8988T (cell line): ENCODE measurements at regions not wholly inside any gene's neighbourhood (a gene's known extent, or its start where the extent isn't known, plus 50 kb on each side); places are given as distances from the start of the nearest gene placed in this dataset.
"Not testable (repeated sequence)": the region's sequence is repeated elsewhere in the genome, so short reads cannot be mapped to it uniquely, and the experiment has no call there.

Source experiments
- DNase-seq: peaks from one replicate; pipeline ENCODE4 v3.0.0; 2011

GRCh38 chr1:47523835-47524215, 86.0 kb downstream of the FOXD2 start:
- DNase-seq: no peak

- no peak for DNase-seq
These were observed 86.4 kb downstream of the FOXD2 start for GRCh38 chr1:47524272-47524671.

GRCh38 chr1:47527653-47528272, 89.9 kb downstream of the FOXD2 start:
- DNase-seq: no peak

GRCh38 chr1:47529520-47530098, 91.8 kb downstream of the FOXD2 start:
- no peak for DNase-seq

GRCh38 chr1:47532921-47533792, 95.3 kb downstream of the FOXD2 start:
- DNase-seq: no peak

GRCh38 chr1:47533793-47534328, 96.0 kb downstream of the FOXD2 start:
- no peak for DNase-seq

GRCh38 chr1:47534436-47534835, 96.6 kb downstream of the FOXD2 start:
- no peak for DNase-seq

- no peak for DNase-seq
These were observed 98.8 kb downstream of the FOXD2 start for GRCh38 chr1:47536646-47537118.

- no peak for DNase-seq
These were observed 99.4 kb downstream of the FOXD2 start for GRCh38 chr1:47537268-47537667.

- no peak for DNase-seq
These were observed 100.1 kb downstream of the FOXD2 start for GRCh38 chr1:47537966-47538365.

GRCh38 chr1:47538530-47538929, 100.7 kb downstream of the FOXD2 start:
- DNase-seq: not testable (repeated sequence)

- DNase-seq: not testable (repeated sequence)
These were observed 103.9 kb downstream of the FOXD2 start for GRCh38 chr1:47541705-47542104.

GRCh38 chr1:47543089-47543488, 105.2 kb downstream of the FOXD2 start:
- DNase-seq: not testable (repeated sequence)

GRCh38 chr1:47545912-47546483, 108.2 kb downstream of the FOXD2 start:
- no peak for DNase-seq

GRCh38 chr1:47547753-47548573, 110.1 kb downstream of the FOXD2 start:
- DNase-seq: no peak

- no peak for DNase-seq
These were observed 110.8 kb downstream of the FOXD2 start for GRCh38 chr1:47548637-47549036.

GRCh38 chr1:47549532-47549931, 111.7 kb downstream of the FOXD2 start:
- no peak for DNase-seq

GRCh38 chr1:47550929-47551328, 113.1 kb downstream of the FOXD2 start:
- no peak for DNase-seq

GRCh38 chr1:47551971-47552528, 114.2 kb downstream of the FOXD2 start:
- no peak for DNase-seq

GRCh38 chr1:47554082-47554481, 116.2 kb downstream of the FOXD2 start:
- no peak for DNase-seq

GRCh38 chr1:47554901-47555300, 117.1 kb downstream of the FOXD2 start:
- no peak for DNase-seq

GRCh38 chr1:47555306-47555705, 117.5 kb downstream of the FOXD2 start:
- no peak for DNase-seq
